GM19452 (cell line): ENCODE measurements at regions not wholly inside any gene's neighbourhood (a gene's known extent, or its start where the extent isn't known, plus 50 kb on each side); places are given as distances from the start of the nearest gene placed in this dataset.

Experiments used
- ATAC-seq: cut with Tn5 transposase; IDR thresholded peaks from one replicate; pipeline ENCODE4 v1.9.1; 2021; ENCODE audit not compliant: unreplicated experiment

- ATAC-seq, result no peak
These were observed 549.7 kb upstream of the TMEM132C start for GRCh38 chr12:127717278-127717677.

GRCh38 chr12:127720334-127720733 lies 546.6 kb upstream of the TMEM132C start:
- ATAC-seq, result no peak

GRCh38 chr12:127722611-127723010 lies 544.4 kb upstream of the TMEM132C start:
- ATAC-seq, result no peak

GRCh38 chr12:127723251-127723650 lies 543.7 kb upstream of the TMEM132C start:
- no peak for ATAC-seq

GRCh38 chr12:127726671-127727315 lies 540.2 kb upstream of the TMEM132C start:
- no peak for ATAC-seq

- ATAC-seq, result no peak
These were observed 538.7 kb upstream of the TMEM132C start for GRCh38 chr12:127728285-127728684.

GRCh38 chr12:127728729-127729128 lies 538.2 kb upstream of the TMEM132C start:
- no peak for ATAC-seq

GRCh38 chr12:127729381-127729780 lies 537.6 kb upstream of the TMEM132C start:
- ATAC-seq, result no peak

- ATAC-seq, result no peak
These were observed 535.3 kb upstream of the TMEM132C start for GRCh38 chr12:127731657-127732056.

GRCh38 chr12:127742231-127742630 lies 524.7 kb upstream of the TMEM132C start:
- no peak for ATAC-seq

GRCh38 chr12:127745469-127746212 lies 521.3 kb upstream of the TMEM132C start:
- no peak for ATAC-seq

- no peak for ATAC-seq
These were observed 517.6 kb upstream of the TMEM132C start for GRCh38 chr12:127749416-127749815.

GRCh38 chr12:127750076-127750840 lies 516.7 kb upstream of the TMEM132C start:
- no peak for ATAC-seq

- no peak for ATAC-seq
These were observed 514.2 kb upstream of the TMEM132C start for GRCh38 chr12:127752802-127753201.

- ATAC-seq, result no peak
These were observed 506.6 kb upstream of the TMEM132C start for GRCh38 chr12:127760357-127760756.

GRCh38 chr12:127760996-127761395 lies 506.0 kb upstream of the TMEM132C start:
- no peak for ATAC-seq

- no peak for ATAC-seq
These were observed 505.1 kb upstream of the TMEM132C start for GRCh38 chr12:127761880-127762279.

- ATAC-seq, result no peak
These were observed 499.3 kb upstream of the TMEM132C start for GRCh38 chr12:127767656-127768055.

- no peak for ATAC-seq
These were observed 496.9 kb upstream of the TMEM132C start for GRCh38 chr12:127770118-127770517.

- no peak for ATAC-seq
These were observed 495.4 kb upstream of the TMEM132C start for GRCh38 chr12:127771546-127771945.

GRCh38 chr12:127773520-127773919 lies 493.4 kb upstream of the TMEM132C start:
- no peak for ATAC-seq

GRCh38 chr12:127774828-127775227 lies 492.1 kb upstream of the TMEM132C start:
- ATAC-seq, result no peak
